Gastroesophageal sphincter (tissue), 4 donors: ENCODE measurements at regions not wholly inside any gene's neighbourhood (a gene's known extent, or its start where the extent isn't known, plus 50 kb on each side); places are given as distances from the start of the nearest gene placed in this dataset.

Source experiments
- ATAC-seq: fragments of 150-250 bp; one replicate; pipeline ENCODE4 v1.9.1; 2016; ENCODE audit warnings: mild to moderate bottlenecking, moderate library complexity
- H3K27ac ChIP-seq, 4 donors: fragments of 200-600 bp; sonication (generic) in 3 of 4; 1 replicate in 3 of 4; 2 replicates in 1 of 4; pipeline ENCODE4 v1.5.1; 2016 to 2019
- H3K27me3 ChIP-seq: fragments of 200-600 bp; sonication (generic); one replicate; pipeline ENCODE4 v1.5.1; 2019
- H3K36me3 ChIP-seq, 2 donors: fragments of 200-600 bp; sonication (generic); one replicate each; pipeline ENCODE4 v1.5.1; 2019; ENCODE audit warnings: control low read depth in 1 of 2
- H3K4me1 ChIP-seq, 3 donors: fragments of 200-600 bp; sonication (generic); 1 replicate in 2 of 3; 2 replicates in 1 of 3; pipeline ENCODE4 v1.5.1; 2016 to 2019; ENCODE audit warnings: control low read depth in 2 of 3
- H3K4me3 ChIP-seq, 2 donors: fragments of 200-600 bp; sonication (generic); one replicate each; pipeline ENCODE4 v1.5.1; 2019; ENCODE audit warnings: mild to moderate bottlenecking in 1 of 2, moderate library complexity in 1 of 2
- H3K9me3 ChIP-seq, 3 donors: fragments of 200-600 bp; sonication (generic); one replicate each; pipeline ENCODE4 v1.5.1; 2017 to 2019; ENCODE audit warnings: control low read depth in 2 of 3
- EP300 ChIP-seq: sonication (generic); formaldehyde crosslinking; IDR thresholded peaks from one replicate; pipeline ENCODE4 v1.6.1; 2017; ENCODE audit warnings: antibody characterized with exemption, mild to moderate bottlenecking
- POLR2A ChIP-seq, 2 donors: fragments of 450-650 bp; IDR thresholded peaks; one replicate each; pipeline ENCODE4 v1.6.1; 2017; ENCODE audit warnings: antibody characterized with exemption in 2 of 2, mild to moderate bottlenecking in 2 of 2, moderate library complexity in 1 of 2
- POLR2AphosphoS5 ChIP-seq: sonication (generic); formaldehyde crosslinking; IDR thresholded peaks from one replicate; pipeline ENCODE4 v1.6.1; 2017; ENCODE audit warnings: antibody characterized with exemption
- WGBS, 2 donors: methylation state at CpG; one replicate each; pipeline ENCODE4 v1.1.5; 2018; ENCODE audit warnings: low coverage in 1 of 2; 5-methylcytosine and 5-hydroxymethylcytosine counted together
- TF ChIP-seq, protein P1 (sequence below), 4 experiments: fragments of 200-600 bp in 2 of 4; fragments of 450-650 bp in 2 of 4; sonication (generic) in 1 of 4; IDR thresholded peaks; one replicate each; pipeline ENCODE4 v1.5.1; 2017 to 2019; ENCODE audit warnings: antibody characterized with exemption in 4 of 4, mild to moderate bottlenecking in 2 of 4, moderate library complexity in 2 of 4

- H3K4me1 ChIP-seq: no peaks in the 10 kb centered on the region
- ATAC-seq: no peak
These were observed 83.4 kb downstream of the TFAP2A start for GRCh38 chr6:10331334-10331968.

GRCh38 chr6:10330515-10330914 is 84.4 kb downstream of the TFAP2A start:
- Histone ChIP-seq H3K9me3 (no peaks in the 10 kb centered on the region), H3K27me3 (no peaks in the 10 kb centered on the region), H3K4me3 (no peak overlapping the region), H3K36me3 (no peaks in the 10 kb centered on the region), H3K4me1 (no peaks in the 10 kb centered on the region), H3K27ac (no peak overlapping the region)
- 91 to 100% methylated on average over 1 to 2 of the region's 2 CpGs for WGBS, 2 donors
- ATAC-seq: no peak
- TF ChIP-seq, protein P1, sequence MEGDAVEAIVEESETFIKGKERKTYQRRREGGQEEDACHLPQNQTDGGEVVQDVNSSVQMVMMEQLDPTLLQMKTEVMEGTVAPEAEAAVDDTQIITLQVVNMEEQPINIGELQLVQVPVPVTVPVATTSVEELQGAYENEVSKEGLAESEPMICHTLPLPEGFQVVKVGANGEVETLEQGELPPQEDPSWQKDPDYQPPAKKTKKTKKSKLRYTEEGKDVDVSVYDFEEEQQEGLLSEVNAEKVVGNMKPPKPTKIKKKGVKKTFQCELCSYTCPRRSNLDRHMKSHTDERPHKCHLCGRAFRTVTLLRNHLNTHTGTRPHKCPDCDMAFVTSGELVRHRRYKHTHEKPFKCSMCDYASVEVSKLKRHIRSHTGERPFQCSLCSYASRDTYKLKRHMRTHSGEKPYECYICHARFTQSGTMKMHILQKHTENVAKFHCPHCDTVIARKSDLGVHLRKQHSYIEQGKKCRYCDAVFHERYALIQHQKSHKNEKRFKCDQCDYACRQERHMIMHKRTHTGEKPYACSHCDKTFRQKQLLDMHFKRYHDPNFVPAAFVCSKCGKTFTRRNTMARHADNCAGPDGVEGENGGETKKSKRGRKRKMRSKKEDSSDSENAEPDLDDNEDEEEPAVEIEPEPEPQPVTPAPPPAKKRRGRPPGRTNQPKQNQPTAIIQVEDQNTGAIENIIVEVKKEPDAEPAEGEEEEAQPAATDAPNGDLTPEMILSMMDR (IDR thresholded peaks at IDR 0.05): no peak
- TF ChIP-seq POLR2A (IDR thresholded peaks at IDR 0.05) (no peak), POLR2AphosphoS5 (no peak), EP300 (no peak)

More at GRCh38 chr6:10331334-10331968, 83.4 kb downstream of the TFAP2A start:
- 57 to 81% methylated on average over 7 to 8 of the region's 8 CpGs for WGBS, 2 donors
- Histone ChIP-seq H3K4me3 (no peak overlapping the region), H3K36me3 (no peaks in the 10 kb centered on the region), H3K9me3 (no peaks in the 10 kb centered on the region), H3K27me3 (no peaks in the 10 kb centered on the region), H3K27ac (no peak overlapping the region)
- TF ChIP-seq, protein P1 (IDR thresholded peaks at IDR 0.05): no peak
- TF ChIP-seq POLR2AphosphoS5 (no peak), POLR2A (IDR thresholded peaks at IDR 0.05) (no peak), EP300 (no peak)

GRCh38 chr6:10323018-10323417 is 91.9 kb downstream of the TFAP2A start:
- no peak for ATAC-seq
- Histone ChIP-seq H3K27me3 (peaks cover 7% of the 10 kb centered on the region), H3K27ac (no peak overlapping the region), H3K9me3 (no peaks in the 10 kb centered on the region), H3K36me3 (no peaks in the 10 kb centered on the region), H3K4me3 (no peak overlapping the region), H3K4me1 (no peaks in the 10 kb centered on the region)
- WGBS, 2 donors: 67 to 86% methylated on average over 2 of the region's 2 CpGs
- TF ChIP-seq POLR2A (IDR thresholded peaks at IDR 0.05) (no peak), POLR2AphosphoS5 (no peak), EP300 (no peak)
- TF ChIP-seq, protein P1 (IDR thresholded peaks at IDR 0.05): no peak

DNA sequence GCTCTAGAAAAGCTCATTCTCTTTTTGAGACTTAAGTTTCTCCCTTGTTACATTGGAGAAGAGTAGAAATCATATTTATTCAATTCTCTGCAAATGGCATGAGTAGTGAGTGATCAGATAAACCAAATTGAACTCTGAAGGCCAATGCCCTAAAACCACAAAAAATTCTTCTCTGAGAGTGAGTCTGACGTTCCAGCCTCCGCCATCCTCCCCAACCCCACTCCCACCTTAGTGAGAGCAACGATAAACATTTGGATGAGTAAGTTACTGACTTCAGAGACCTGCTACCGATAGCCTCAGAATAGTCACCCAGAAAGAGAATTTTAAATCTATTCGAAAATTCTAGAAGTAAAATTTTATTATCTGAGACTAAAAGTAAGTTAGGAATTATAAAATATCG is 94.6 kb downstream of the TFAP2A start:
- no peaks in the 10 kb centered on the region for H3K36me3 ChIP-seq
- peaks cover 0 to 20% (median 5%) of the 10 kb centered on the region in 3 donors for H3K4me1 ChIP-seq
- H3K27me3 ChIP-seq: peaks cover 7% of the 10 kb centered on the region
- H3K9me3 ChIP-seq: no peaks in the 10 kb centered on the region
- H3K27ac ChIP-seq: no peak overlapping the region
- TF ChIP-seq POLR2A (IDR thresholded peaks at IDR 0.05) (no peak), EP300 (no peak), POLR2AphosphoS5 (no peak)
- TF ChIP-seq, protein P1 (IDR thresholded peaks at IDR 0.05): no peak
- ATAC-seq: no peak
- no peak overlapping the region for H3K4me3 ChIP-seq
- WGBS, 2 donors: 70 to 82% methylated on average over 6 of the region's 6 CpGs

- no peaks in the 10 kb centered on the region for H3K9me3 ChIP-seq
- peaks cover 4% of the 10 kb centered on the region for H3K27me3 ChIP-seq
- H3K4me3 ChIP-seq: no peak overlapping the region
- H3K4me1 ChIP-seq: peaks cover 0 to 20% (median 5%) of the 10 kb centered on the region in 3 donors
- peak; percentile 95 for ATAC-seq
- H3K36me3 ChIP-seq: no peaks in the 10 kb centered on the region
- peak overlapping the region; percentile 24 to 82 (median 78) for H3K27ac ChIP-seq
- TF ChIP-seq EP300 (no peak), POLR2AphosphoS5 (peak; percentile 87)
- WGBS, 2 donors: 13% methylated on average over 10 of the region's 12 CpGs; no CpG with 5 or more reads in 1 of the 2 donors
These were observed 98.5 kb downstream of the TFAP2A start for GRCh38 chr6:10316373-10316721.
